B cell (primary cell): ENCODE measurements at regions not wholly inside any gene's neighbourhood (a gene's known extent, or its start where the extent isn't known, plus 50 kb on each side); places are given as distances from the start of the nearest gene placed in this dataset.

ENCODE experiments used
- ATAC-seq: fragments of 200-7000 bp; cut with Tn5 transposase; one replicate; pipeline ENCODE4 v1.10.0; 2021; ENCODE audit warnings: low read depth, mild to moderate bottlenecking, moderate number of reproducible peaks, moderate library complexity
- CTCF ChIA-PET: fragments of 350-600 bp; sonication (Branson Sonifier 250); formaldehyde crosslinking; loops from one replicate; lab custom pipeline; 2021; ENCODE audit warnings: antibody characterized with exemption, inconsistent platforms; lab: Charles Lee
- POLR2A ChIA-PET: fragments of 350-600 bp; sonication (Branson Sonifier 250); formaldehyde crosslinking; loops from one replicate; lab custom pipeline; 2021; ENCODE audit warnings: antibody characterized with exemption; lab: Charles Lee
- DNase-seq: peaks from one replicate; pipeline ENCODE4 v3.0.0; 2013
- H2AFZ ChIP-seq: 2 replicates; pipeline ENCODE4 v1.6.1; 2012; ENCODE audit warnings: mild to moderate bottlenecking, low read depth, low read length; ENCODE audit not compliant: insufficient read depth, poor library complexity, severe bottlenecking
- H3K27ac ChIP-seq, 2 donors: 1 replicate in 1 of 2; 2 replicates in 1 of 2; pipeline ENCODE4 v1.5.1; 2012 to 2013; ENCODE audit warnings: low read length in 2 of 2, mild to moderate bottlenecking in 2 of 2, moderate library complexity in 1 of 2
- H3K27me3 ChIP-seq, 4 experiments: fragments of 200-600 bp in 1 of 4; sonication (generic) in 1 of 4; replicated peaks in 1 of 4; 1 replicate in 2 of 4; 2 replicates in 2 of 4; pipeline versions ENCODE4 v1.6.1 to v1.7.0; 2013 to 2016; ENCODE audit warnings: low read length in 3 of 4, mild to moderate bottlenecking in 2 of 4, mixed read lengths in 1 of 4, moderate library complexity in 1 of 4; ENCODE audit not compliant: insufficient read depth in 4 of 4, control insufficient read depth in 3 of 4; ENCODE audit errors: control extremely low read depth in 1 of 4
- H3K36me3 ChIP-seq, 2 experiments: replicated peaks in 1 of 2; 1 replicate in 1 of 2; 2 replicates in 1 of 2; pipeline versions ENCODE4 v1.6.1 to v1.7.1; 2013; ENCODE audit warnings: low read length in 1 of 2; ENCODE audit not compliant: insufficient read depth in 2 of 2, control insufficient read depth in 1 of 2; ENCODE audit errors: control extremely low read depth in 1 of 2, extremely low read depth in 1 of 2
- H3K4me1 ChIP-seq, 2 donors: fragments of 200-600 bp in 1 of 2; sonication (generic) in 1 of 2; 1 replicate in 1 of 2; 2 replicates in 1 of 2; pipeline versions ENCODE4 v1.5.1 to v1.6.1; 2013 to 2017; ENCODE audit warnings: low read length in 2 of 2; ENCODE audit not compliant: control insufficient read depth in 2 of 2, insufficient read depth in 2 of 2
- H3K4me2 ChIP-seq: replicated peaks from 2 replicates; pipeline ENCODE3; 2012; ENCODE audit warnings: mild to moderate bottlenecking, low read depth, low read length; ENCODE audit not compliant: poor library complexity, severe bottlenecking
- H3K4me3 ChIP-seq, 5 experiments: fragments of 200-600 bp in 1 of 5; sonication (generic) in 1 of 5; 1 replicate in 3 of 5; 2 replicates in 2 of 5; pipeline versions ENCODE4 v1.5.1 to v1.7.0; 2011 to 2016; ENCODE audit warnings: low read length in 4 of 5, mild to moderate bottlenecking in 4 of 5, low read depth in 2 of 5, control low read depth in 1 of 5, moderate library complexity in 1 of 5; ENCODE audit not compliant: insufficient read depth in 1 of 5; ENCODE audit errors: control extremely low read depth in 1 of 5, extremely low read depth in 1 of 5
- H3K79me2 ChIP-seq: fragments of 200-600 bp; sonication (generic); one replicate; pipeline ENCODE4 v1.6.0; 2016; ENCODE audit warnings: low read length; ENCODE audit not compliant: control insufficient read depth, insufficient read depth
- H3K9ac ChIP-seq: fragments of 200-600 bp; sonication (generic); 2 replicates; pipeline ENCODE4 v1.6.1; 2017; ENCODE audit warnings: mild to moderate bottlenecking, low read length, moderate library complexity
- H3K9me3 ChIP-seq, 3 donors: one replicate each; pipeline versions ENCODE4 v1.6.1 to v1.7.1; 2013; ENCODE audit warnings: low read length in 2 of 3; ENCODE audit not compliant: control insufficient read depth in 2 of 3, insufficient read depth in 1 of 3; ENCODE audit errors: control extremely low read depth in 1 of 3
- H4K20me1 ChIP-seq: 2 replicates; pipeline ENCODE4 v1.6.0; 2012; ENCODE audit warnings: mild to moderate bottlenecking, low read length; ENCODE audit not compliant: insufficient read depth, control insufficient read depth, poor library complexity, severe bottlenecking
- H3K27ac Mint-ChIP-seq: one replicate; pipeline ENCODE4 v1.8.0; 2021; ENCODE audit warnings: mixed read lengths
- H3K27me3 Mint-ChIP-seq: one replicate; pipeline ENCODE4 v1.8.0; 2021; ENCODE audit warnings: mixed read lengths
- H3K4me1 Mint-ChIP-seq: one replicate; pipeline ENCODE4 v1.8.0; 2021; ENCODE audit warnings: mixed read lengths
- H3K4me3 Mint-ChIP-seq: one replicate; pipeline ENCODE4 v1.8.0; 2021; ENCODE audit warnings: mixed read lengths
- H3K9me3 Mint-ChIP-seq: one replicate; pipeline ENCODE4 v1.8.0; 2022; ENCODE audit warnings: mixed read lengths; ENCODE audit not compliant: insufficient read depth
- CTCF ChIP-seq: fragments of 200-600 bp; IDR thresholded peaks from one replicate; pipeline ENCODE4 v1.8.0; 2022; ENCODE audit warnings: antibody characterized with exemption, mild to moderate bottlenecking
- EZH2 ChIP-seq: IDR thresholded peaks from 2 replicates; pipeline ENCODE4 v1.6.1; 2012; ENCODE audit warnings: borderline replicate concordance, low read depth, mild to moderate bottlenecking, moderate library complexity, low read length; ENCODE audit not compliant: insufficient read depth, poor library complexity, severe bottlenecking
- WGBS: methylation state at CpG from one replicate; pipeline ENCODE4 v1.1.5; 2013; ENCODE audit warnings: missing lambda C conversion rate; ENCODE audit not compliant: insufficient coverage; 5-methylcytosine and 5-hydroxymethylcytosine counted together
- intact Hi-C: fragments of 100-400 bp; cut with micrococcal nuclease; formaldehyde crosslinking; loops from one replicate; pipeline ENCODE4 v1.10.0; 2022

GRCh38 chr3:193053046-193053435 is 135.4 kb upstream of the MB21D2 start:
- no peak for ATAC-seq
- Mint-ChIP-seq H3K27ac (no peak overlapping the region), H3K27me3 (no peaks in the 10 kb centered on the region), H3K4me3 (no peak overlapping the region), H3K9me3 (no peaks in the 10 kb centered on the region), H3K4me1 (no peaks in the 10 kb centered on the region)
- Histone ChIP-seq H3K36me3 (no peaks in the 10 kb centered on the region), H3K4me1 (no peaks in the 10 kb centered on the region), H3K9ac (no peak overlapping the region), H3K27ac (no peak overlapping the region), H3K9me3 (no peaks in the 10 kb centered on the region), H2AFZ (no peak overlapping the region), H3K4me2 (no peak overlapping the region), H4K20me1 (no peaks in the 10 kb centered on the region), H3K79me2 (no peaks in the 10 kb centered on the region), H3K4me3 (no peak overlapping the region), H3K27me3 (no peaks in the 10 kb centered on the region)
- intact Hi-C loops = no loop called here
- TF ChIP-seq CTCF (no peak), EZH2 (no peak)
- DNase-seq = no peak
- POLR2A ChIA-PET = no interaction called here
- CTCF ChIA-PET = no interaction called here

- Mint-ChIP-seq H3K4me3 (no peak overlapping the region), H3K4me1 (no peaks in the 10 kb centered on the region), H3K9me3 (no peaks in the 10 kb centered on the region), H3K27ac (no peak overlapping the region), H3K27me3 (no peaks in the 10 kb centered on the region)
- TF ChIP-seq EZH2 (no peak), CTCF (no peak)
- no peaks in the 10 kb centered on the region for H4K20me1 ChIP-seq
- H3K9me3 ChIP-seq = no peaks in the 10 kb centered on the region
- no peak for ATAC-seq
- DNase-seq = no peak
- no peak overlapping the region for H3K4me2 ChIP-seq
- intact Hi-C loops = no loop called here
- H3K4me3 ChIP-seq = no peak overlapping the region
- H3K79me2 ChIP-seq = no peaks in the 10 kb centered on the region
- H3K4me1 ChIP-seq = no peaks in the 10 kb centered on the region
- no peaks in the 10 kb centered on the region for H3K36me3 ChIP-seq
- H3K27me3 ChIP-seq = no peaks in the 10 kb centered on the region
- ChIA-PET CTCF (no interaction called here), POLR2A (no interaction called here)
- H3K9ac ChIP-seq = no peak overlapping the region
- no peak overlapping the region for H3K27ac ChIP-seq
- no peak overlapping the region for H2AFZ ChIP-seq
- WGBS = 80% methylated on average over 8 of the region's 10 CpGs
These were observed 137.7 kb upstream of the MB21D2 start for GRCh38 chr3:193055352-193055751.
